ENCODE measurements at regions not wholly inside any gene's neighbourhood (a gene's known extent, or its start where the extent isn't known, plus 50 kb on each side); places are given as distances from the start of the nearest gene placed in this dataset.

DNA sequence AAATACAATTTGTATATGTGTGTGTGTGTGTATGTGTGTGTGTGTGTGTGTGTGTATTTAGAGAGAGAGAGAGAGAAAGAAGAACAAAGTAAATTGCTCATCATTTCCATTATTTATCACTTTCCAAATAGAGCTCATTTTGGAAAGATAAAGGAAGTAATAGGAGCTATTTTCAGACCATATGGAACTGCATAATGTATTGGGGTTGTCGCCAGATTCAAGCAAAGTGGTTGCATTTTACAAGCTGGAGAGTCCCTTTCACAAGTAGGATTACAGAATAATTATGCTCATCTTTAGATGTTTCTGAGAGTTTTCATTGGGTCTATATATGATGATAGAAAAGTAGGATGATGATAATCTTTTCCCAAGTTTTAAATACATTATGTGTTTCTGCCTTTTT lies 842.7 kb upstream of the SLC10A2 start:
- TF ChIP-seq ZBTB7A (IDR thresholded peaks at IDR 0.05; ENCODE audit: low read depth) (no peak), TAF1 (IDR thresholded peaks at IDR 0.05; ENCODE audit: low read depth) (no peak), USF1 (IDR thresholded peaks at IDR 0.05) (no peak), FOXM1 (IDR thresholded peaks at IDR 0.05; ENCODE audit: borderline replicate concordance, low read depth) (no peak), CREB1 (IDR thresholded peaks at IDR 0.05; ENCODE audit: low read depth) (no peak), YY1 (IDR thresholded peaks at IDR 0.05; ENCODE audit: low read depth) (no peak), EP300 (IDR thresholded peaks at IDR 0.05; ENCODE audit: borderline replicate concordance) (no peak), EGR1 (IDR thresholded peaks at IDR 0.05) (no peak), NFIC (IDR thresholded peaks at IDR 0.05) (no peak), TCF12 (IDR thresholded peaks at IDR 0.05; ENCODE audit: low read depth) (no peak), CEBPB (IDR thresholded peaks at IDR 0.05) (no peak), TEAD4 (IDR thresholded peaks at IDR 0.05) (no peak), RAD21 (IDR thresholded peaks at IDR 0.05; ENCODE audit: low read depth) (no peak), MAX (IDR thresholded peaks at IDR 0.05) (no peak)
- TF ChIP-seq, protein P1, sequence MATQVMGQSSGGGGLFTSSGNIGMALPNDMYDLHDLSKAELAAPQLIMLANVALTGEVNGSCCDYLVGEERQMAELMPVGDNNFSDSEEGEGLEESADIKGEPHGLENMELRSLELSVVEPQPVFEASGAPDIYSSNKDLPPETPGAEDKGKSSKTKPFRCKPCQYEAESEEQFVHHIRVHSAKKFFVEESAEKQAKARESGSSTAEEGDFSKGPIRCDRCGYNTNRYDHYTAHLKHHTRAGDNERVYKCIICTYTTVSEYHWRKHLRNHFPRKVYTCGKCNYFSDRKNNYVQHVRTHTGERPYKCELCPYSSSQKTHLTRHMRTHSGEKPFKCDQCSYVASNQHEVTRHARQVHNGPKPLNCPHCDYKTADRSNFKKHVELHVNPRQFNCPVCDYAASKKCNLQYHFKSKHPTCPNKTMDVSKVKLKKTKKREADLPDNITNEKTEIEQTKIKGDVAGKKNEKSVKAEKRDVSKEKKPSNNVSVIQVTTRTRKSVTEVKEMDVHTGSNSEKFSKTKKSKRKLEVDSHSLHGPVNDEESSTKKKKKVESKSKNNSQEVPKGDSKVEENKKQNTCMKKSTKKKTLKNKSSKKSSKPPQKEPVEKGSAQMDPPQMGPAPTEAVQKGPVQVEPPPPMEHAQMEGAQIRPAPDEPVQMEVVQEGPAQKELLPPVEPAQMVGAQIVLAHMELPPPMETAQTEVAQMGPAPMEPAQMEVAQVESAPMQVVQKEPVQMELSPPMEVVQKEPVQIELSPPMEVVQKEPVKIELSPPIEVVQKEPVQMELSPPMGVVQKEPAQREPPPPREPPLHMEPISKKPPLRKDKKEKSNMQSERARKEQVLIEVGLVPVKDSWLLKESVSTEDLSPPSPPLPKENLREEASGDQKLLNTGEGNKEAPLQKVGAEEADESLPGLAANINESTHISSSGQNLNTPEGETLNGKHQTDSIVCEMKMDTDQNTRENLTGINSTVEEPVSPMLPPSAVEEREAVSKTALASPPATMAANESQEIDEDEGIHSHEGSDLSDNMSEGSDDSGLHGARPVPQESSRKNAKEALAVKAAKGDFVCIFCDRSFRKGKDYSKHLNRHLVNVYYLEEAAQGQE (IDR thresholded peaks at IDR 0.05; ENCODE audit: low read depth): no peak

DNA sequence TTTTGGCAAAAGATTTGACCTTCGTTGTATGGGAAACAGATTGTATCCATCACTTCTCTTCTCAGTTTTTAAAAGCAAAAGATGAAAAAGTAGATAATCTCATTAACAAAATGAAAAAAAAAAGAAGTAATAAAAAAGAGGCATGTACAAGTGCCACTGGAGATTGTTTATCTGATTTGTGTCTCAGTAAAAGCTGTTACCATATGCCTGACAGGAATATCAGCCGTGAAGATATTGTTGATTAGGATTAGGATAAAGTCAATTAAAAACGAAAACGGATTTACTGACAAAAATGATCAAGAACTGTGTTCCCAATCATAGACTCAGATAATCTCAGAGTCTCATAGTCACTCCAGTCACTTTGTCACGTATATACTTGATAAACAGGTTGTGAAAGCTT lies 842.1 kb upstream of the SLC10A2 start:
- TF ChIP-seq TCF12 (IDR thresholded peaks at IDR 0.05; ENCODE audit: low read depth) (no peak), YY1 (IDR thresholded peaks at IDR 0.05; ENCODE audit: low read depth) (no peak), CEBPB (IDR thresholded peaks at IDR 0.05) (no peak), CREB1 (IDR thresholded peaks at IDR 0.05; ENCODE audit: low read depth) (no peak), ZBTB7A (IDR thresholded peaks at IDR 0.05; ENCODE audit: low read depth) (no peak), EGR1 (IDR thresholded peaks at IDR 0.05) (no peak), RAD21 (IDR thresholded peaks at IDR 0.05; ENCODE audit: low read depth) (no peak), USF1 (IDR thresholded peaks at IDR 0.05) (no peak), EP300 (IDR thresholded peaks at IDR 0.05; ENCODE audit: borderline replicate concordance) (no peak), TEAD4 (IDR thresholded peaks at IDR 0.05) (no peak), MAX (IDR thresholded peaks at IDR 0.05) (no peak), TAF1 (IDR thresholded peaks at IDR 0.05; ENCODE audit: low read depth) (no peak), NFIC (IDR thresholded peaks at IDR 0.05) (no peak)

DNA sequence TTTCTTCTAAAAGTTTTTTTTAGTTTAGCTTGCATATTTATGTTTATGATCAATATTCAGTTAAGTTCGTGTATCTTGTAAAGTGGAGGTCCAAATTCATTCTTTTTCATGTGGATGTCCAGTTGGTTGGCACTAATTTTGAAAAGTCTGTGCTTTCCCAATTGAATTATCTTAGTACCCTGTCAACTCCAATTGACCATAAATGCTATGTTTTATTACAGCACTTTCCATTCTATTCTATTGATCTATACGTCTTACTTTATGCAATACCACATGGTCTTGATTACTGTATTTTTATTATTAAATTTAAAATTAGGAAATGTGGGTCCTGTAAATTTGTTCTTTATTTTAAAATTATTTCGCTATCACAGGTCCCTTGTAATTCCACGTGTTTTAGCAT lies 837.6 kb upstream of the SLC10A2 start:
- TF ChIP-seq YY1 (IDR thresholded peaks at IDR 0.05; ENCODE audit: low read depth): no peak
- TF ChIP-seq NFIC (IDR thresholded peaks at IDR 0.05): no peak
- no peak for TF ChIP-seq CREB1 (IDR thresholded peaks at IDR 0.05; ENCODE audit: low read depth)
- TF ChIP-seq USF1 (IDR thresholded peaks at IDR 0.05): no peak
- TF ChIP-seq ZBTB7A (IDR thresholded peaks at IDR 0.05; ENCODE audit: low read depth): no peak
- no peak for TF ChIP-seq MAX (IDR thresholded peaks at IDR 0.05)
- TF ChIP-seq TAF1 (IDR thresholded peaks at IDR 0.05; ENCODE audit: low read depth): no peak
- no peak for TF ChIP-seq TEAD4 (IDR thresholded peaks at IDR 0.05)
- TF ChIP-seq, protein P1 (IDR thresholded peaks at IDR 0.05; ENCODE audit: low read depth): no peak
- no peak for TF ChIP-seq RAD21 (IDR thresholded peaks at IDR 0.05; ENCODE audit: low read depth)
- no peak for TF ChIP-seq EP300 (IDR thresholded peaks at IDR 0.05; ENCODE audit: borderline replicate concordance)
- TF ChIP-seq EGR1 (IDR thresholded peaks at IDR 0.05): no peak
- no peak for TF ChIP-seq TCF12 (IDR thresholded peaks at IDR 0.05; ENCODE audit: low read depth)
- no peak for TF ChIP-seq FOXM1 (IDR thresholded peaks at IDR 0.05; ENCODE audit: borderline replicate concordance, low read depth)
- TF ChIP-seq CEBPB (IDR thresholded peaks at IDR 0.05): no peak

GRCh38 chr13:103898481-103898880 lies 832.3 kb upstream of the SLC10A2 start:
- TF ChIP-seq MAX (IDR thresholded peaks at IDR 0.05) (no peak), EP300 (IDR thresholded peaks at IDR 0.05; ENCODE audit: borderline replicate concordance) (no peak), USF1 (IDR thresholded peaks at IDR 0.05) (no peak), CEBPB (IDR thresholded peaks at IDR 0.05) (no peak), NFIC (IDR thresholded peaks at IDR 0.05) (no peak), TAF1 (IDR thresholded peaks at IDR 0.05; ENCODE audit: low read depth) (no peak)
- TF ChIP-seq, protein P1 (IDR thresholded peaks at IDR 0.05; ENCODE audit: low read depth): no peak
